ENCODE measurements at regions not wholly inside any gene's neighbourhood (a gene's known extent, or its start where the extent isn't known, plus 50 kb on each side); places are given as distances from the start of the nearest gene placed in this dataset.

- Mint-ChIP-seq H3K4me3 (ENCODE audit: low read depth) (no peak overlapping the region), H3K9me3 (ENCODE audit: low read depth) (peaks cover 14% of the 10 kb centered on the region), H3K36me3 (ENCODE audit: insufficient read depth) (no peaks in the 10 kb centered on the region), H3K27me3 (no peaks in the 10 kb centered on the region), H3K27ac (no peak overlapping the region), H3K4me1 (ENCODE audit: low read depth) (peaks cover 3% of the 10 kb centered on the region)
- no peak for DNase-seq (ENCODE audit: low spot score, unreplicated experiment)
- TF ChIP-seq CTCF (IDR thresholded peaks at IDR 0.05; ENCODE audit: unreplicated experiment) = no peak
Observed at GRCh38 chrX:38916801-38917200, 115.5 kb downstream of the MID1IP1 start.

- Mint-ChIP-seq H3K36me3 (ENCODE audit: insufficient read depth) (no peaks in the 10 kb centered on the region), H3K27ac (no peak overlapping the region), H3K4me1 (ENCODE audit: low read depth) (no peaks in the 10 kb centered on the region), H3K9me3 (ENCODE audit: low read depth) (peaks cover 10% of the 10 kb centered on the region), H3K27me3 (no peaks in the 10 kb centered on the region), H3K4me3 (ENCODE audit: low read depth) (no peak overlapping the region)
- DNase-seq (ENCODE audit: low spot score, unreplicated experiment) = no peak
- no peak for TF ChIP-seq CTCF (IDR thresholded peaks at IDR 0.05; ENCODE audit: unreplicated experiment)
Observed at GRCh38 chrX:38917954-38918353, 116.7 kb downstream of the MID1IP1 start.

GRCh38 chrX:38919202-38919601, 117.9 kb downstream of the MID1IP1 start:
- no peak for DNase-seq (ENCODE audit: low spot score, unreplicated experiment)
- no peaks in the 10 kb centered on the region for H3K36me3 Mint-ChIP-seq (ENCODE audit: insufficient read depth)
- H3K4me1 Mint-ChIP-seq (ENCODE audit: low read depth) = no peaks in the 10 kb centered on the region
- no peaks in the 10 kb centered on the region for H3K27me3 Mint-ChIP-seq
- TF ChIP-seq CTCF (IDR thresholded peaks at IDR 0.05; ENCODE audit: unreplicated experiment) = no peak
- H3K9me3 Mint-ChIP-seq (ENCODE audit: low read depth) = peaks cover 6% of the 10 kb centered on the region
- no peak overlapping the region for H3K27ac Mint-ChIP-seq
- no peak overlapping the region for H3K4me3 Mint-ChIP-seq (ENCODE audit: low read depth)

GRCh38 chrX:38919853-38920528, 118.7 kb downstream of the MID1IP1 start:
- no peak overlapping the region for H3K27ac Mint-ChIP-seq
- no peak for TF ChIP-seq CTCF (IDR thresholded peaks at IDR 0.05; ENCODE audit: unreplicated experiment)
- no peak overlapping the region for H3K4me3 Mint-ChIP-seq (ENCODE audit: low read depth)
- no peaks in the 10 kb centered on the region for H3K27me3 Mint-ChIP-seq
- no peaks in the 10 kb centered on the region for H3K36me3 Mint-ChIP-seq (ENCODE audit: insufficient read depth)
- DNase-seq (ENCODE audit: low spot score, unreplicated experiment) = no peak
- peaks cover 1% of the 10 kb centered on the region for H3K9me3 Mint-ChIP-seq (ENCODE audit: low read depth)
- no peaks in the 10 kb centered on the region for H3K4me1 Mint-ChIP-seq (ENCODE audit: low read depth)

- Mint-ChIP-seq H3K27me3 (no peaks in the 10 kb centered on the region), H3K27ac (no peak overlapping the region)
- no peak for TF ChIP-seq CTCF (IDR thresholded peaks at IDR 0.05; ENCODE audit: unreplicated experiment)
Observed at GRCh38 chrX:38923451-38923969, 122.3 kb downstream of the MID1IP1 start.

More at GRCh38 chrX:38923451-38923969, 122.3 kb downstream of the MID1IP1 start:
- DNase-seq (ENCODE audit: low spot score, unreplicated experiment) = no peak
- Mint-ChIP-seq H3K4me1 (ENCODE audit: low read depth) (no peaks in the 10 kb centered on the region), H3K36me3 (ENCODE audit: insufficient read depth) (no peaks in the 10 kb centered on the region), H3K4me3 (ENCODE audit: low read depth) (no peak overlapping the region), H3K9me3 (ENCODE audit: low read depth) (peaks cover 9% of the 10 kb centered on the region)
